H9 (cell line): ENCODE measurements at regions not wholly inside any gene's neighbourhood (a gene's known extent, or its start where the extent isn't known, plus 50 kb on each side); places are given as distances from the start of the nearest gene placed in this dataset.

Experiments
- DNase-seq: peaks from one replicate; pipeline ENCODE4 v3.0.0-alpha.2; 2017
- H2AFZ ChIP-seq: one replicate; pipeline ENCODE4 v1.6.1; 2013; ENCODE audit warnings: mild to moderate bottlenecking, low read length, control low read depth, moderate library complexity
- H2AK5ac ChIP-seq: 2 replicates; pipeline ENCODE4 v1.6.1; 2013; ENCODE audit warnings: low read length, control low read depth, mixed read lengths; ENCODE audit not compliant: insufficient read length
- H2BK120ac ChIP-seq: one replicate; pipeline ENCODE4 v1.6.1; 2013; ENCODE audit warnings: low read depth, mild to moderate bottlenecking, low read length, control low read depth, inconsistent platforms; ENCODE audit not compliant: poor library complexity, severe bottlenecking
- H2BK12ac ChIP-seq: 2 replicates; pipeline ENCODE4 v1.6.1; 2013; ENCODE audit warnings: low read length, control low read depth, mixed read lengths, low read depth; ENCODE audit not compliant: insufficient read length
- H2BK15ac ChIP-seq: 2 replicates; pipeline ENCODE4 v1.6.1; 2013; ENCODE audit warnings: low read depth, low read length, control low read depth
- H2BK20ac ChIP-seq: one replicate; pipeline ENCODE4 v1.6.1; 2013; ENCODE audit warnings: low read depth, mild to moderate bottlenecking, low read length, control low read depth, inconsistent platforms; ENCODE audit not compliant: poor library complexity, severe bottlenecking
- H2BK5ac ChIP-seq: 2 replicates; pipeline ENCODE4 v1.6.1; 2013; ENCODE audit warnings: low read length, control low read depth, mixed read lengths; ENCODE audit not compliant: insufficient read length
- H3K14ac ChIP-seq: 2 replicates; pipeline ENCODE4 v1.6.1; 2013; ENCODE audit warnings: low read length, control low read depth; ENCODE audit not compliant: insufficient read depth
- H3K18ac ChIP-seq: 2 replicates; pipeline ENCODE4 v1.6.1; 2013; ENCODE audit warnings: low read depth, mild to moderate bottlenecking, mixed read lengths, low read length, control low read depth; ENCODE audit not compliant: insufficient read length
- H3K23ac ChIP-seq: 2 replicates; pipeline ENCODE4 v1.6.1; 2013; ENCODE audit warnings: low read length, control low read depth, mixed read lengths, low read depth; ENCODE audit not compliant: insufficient read length
- H3K23me2 ChIP-seq: 2 replicates; pipeline ENCODE4 v1.6.1; 2013; ENCODE audit warnings: low read depth, mild to moderate bottlenecking, mixed read lengths, low read length, control low read depth; ENCODE audit not compliant: insufficient read length, poor library complexity, severe bottlenecking
- H3K27ac ChIP-seq: 2 replicates; pipeline ENCODE4 v1.5.1; 2013; ENCODE audit warnings: low read length, control low read depth, mixed read lengths, low read depth; ENCODE audit not compliant: insufficient read length
- H3K27me3 ChIP-seq: 2 replicates; pipeline ENCODE4 v1.6.1; 2013; ENCODE audit warnings: low read length, control low read depth, inconsistent platforms; ENCODE audit not compliant: insufficient read depth
- H3K4ac ChIP-seq: 2 replicates; pipeline ENCODE4 v1.6.1; 2013; ENCODE audit warnings: low read depth, mild to moderate bottlenecking, control low read depth, inconsistent platforms, low read length, moderate library complexity
- H3K4me1 ChIP-seq: 2 replicates; pipeline ENCODE4 v1.6.1; 2013; ENCODE audit warnings: low read length, control low read depth, inconsistent platforms; ENCODE audit not compliant: insufficient read depth
- H3K4me2 ChIP-seq: 2 replicates; pipeline ENCODE4 v1.6.1; 2013; ENCODE audit warnings: low read length, control low read depth, mixed read lengths; ENCODE audit not compliant: insufficient read length, insufficient read depth
- H3K56ac ChIP-seq: 2 replicates; pipeline ENCODE4 v1.6.1; 2013; ENCODE audit warnings: low read depth, mild to moderate bottlenecking, mixed read lengths, low read length, control low read depth; ENCODE audit not compliant: insufficient read length
- H3K79me1 ChIP-seq: 2 replicates; pipeline ENCODE4 v1.6.1; 2013; ENCODE audit warnings: low read depth, mild to moderate bottlenecking, moderate library complexity, low read length, control low read depth, inconsistent platforms; ENCODE audit not compliant: insufficient read depth, poor library complexity, severe bottlenecking
- H3K79me2 ChIP-seq: 2 replicates; pipeline ENCODE4 v1.6.1; 2013; ENCODE audit warnings: low read length, control low read depth, inconsistent platforms; ENCODE audit not compliant: insufficient read depth
- H3K9ac ChIP-seq: 2 replicates; pipeline ENCODE4 v1.6.1; 2013; ENCODE audit warnings: low read length, control low read depth, mixed read lengths; ENCODE audit not compliant: insufficient read length; ENCODE audit errors: extremely low read depth
- H3K9me3 ChIP-seq: one replicate; pipeline ENCODE4 v1.6.1; 2013; ENCODE audit warnings: low read depth, low read length, inconsistent platforms; ENCODE audit not compliant: control insufficient read depth
- H3T11ph ChIP-seq: one replicate; pipeline ENCODE4 v1.6.1; 2013; ENCODE audit warnings: mild to moderate bottlenecking, low read length, control low read depth, inconsistent platforms
- H4K20me1 ChIP-seq: one replicate; pipeline ENCODE4 v1.6.1; 2013; ENCODE audit not compliant: control insufficient read depth, insufficient read length, insufficient read depth
- H4K5ac ChIP-seq: 2 replicates; pipeline ENCODE4 v1.6.1; 2013; ENCODE audit warnings: low read depth, mild to moderate bottlenecking, mixed read lengths, low read length, control low read depth; ENCODE audit not compliant: insufficient read length
- H4K8ac ChIP-seq: replicated peaks from 2 replicates; pipeline ENCODE4 v1.6.1; 2013; ENCODE audit warnings: low read length, control low read depth, mixed read lengths, low read depth; ENCODE audit not compliant: insufficient read length
- H4K91ac ChIP-seq: 2 replicates; pipeline ENCODE4 v1.6.1; 2013; ENCODE audit warnings: low read depth, mild to moderate bottlenecking, moderate library complexity, mixed read lengths, low read length, control low read depth; ENCODE audit not compliant: insufficient read length
- H3K27ac Mint-ChIP-seq, 3 experiments: 2 replicates in 2 of 3; 3 replicates in 1 of 3; pipeline ENCODE4 v1.8.0; 2020 to 2021; ENCODE audit warnings: mixed read lengths in 3 of 3, mild to moderate bottlenecking in 1 of 3, moderate library complexity in 1 of 3
- H3K27me3 Mint-ChIP-seq: 2 replicates; pipeline ENCODE4 v1.8.0; 2021; ENCODE audit warnings: low read depth, mild to moderate bottlenecking, moderate library complexity, mixed read lengths
- H3K36me3 Mint-ChIP-seq, 3 experiments: 2 replicates in 2 of 3; 3 replicates in 1 of 3; pipeline ENCODE4 v1.8.0; 2020 to 2021; ENCODE audit warnings: low read depth in 3 of 3, mixed read lengths in 3 of 3; ENCODE audit not compliant: insufficient read depth in 1 of 3
- H3K4me1 Mint-ChIP-seq, 2 experiments: 2 replicates each; pipeline ENCODE4 v1.8.0; 2020; ENCODE audit warnings: mixed read lengths in 2 of 2
- H3K4me3 Mint-ChIP-seq, 2 experiments: 2 replicates in 1 of 2; 3 replicates in 1 of 2; pipeline ENCODE4 v1.8.0; 2020 to 2021; ENCODE audit warnings: mild to moderate bottlenecking in 2 of 2, mixed read lengths in 2 of 2, moderate library complexity in 1 of 2
- H3K9me3 Mint-ChIP-seq, 2 experiments: 2 replicates in 1 of 2; 3 replicates in 1 of 2; pipeline ENCODE4 v1.8.0; 2020; ENCODE audit warnings: mild to moderate bottlenecking in 2 of 2, mixed read lengths in 2 of 2, moderate library complexity in 1 of 2
- whole genome bisulfite sequencing: extraction: QIAGEN DNeasy Blood & Tissue Kit; methylation state at CpG from one replicate; pipeline ENCODE4 v1.1.7; 2013; ENCODE audit warnings: missing lambda C conversion rate, low lambda C conversion rate, mixed read lengths; ENCODE audit not compliant: insufficient read length; ENCODE audit errors: extremely low coverage; 5-methylcytosine and 5-hydroxymethylcytosine counted together
- TF ChIP-seq, protein P1 (sequence below): fragments of 200-600 bp; sonication (generic); conservative IDR thresholded peaks from 3 replicates; pipeline ENCODE4 v1.8.0; 2021; ENCODE audit warnings: antibody characterized with exemption, mild to moderate bottlenecking

DNA sequence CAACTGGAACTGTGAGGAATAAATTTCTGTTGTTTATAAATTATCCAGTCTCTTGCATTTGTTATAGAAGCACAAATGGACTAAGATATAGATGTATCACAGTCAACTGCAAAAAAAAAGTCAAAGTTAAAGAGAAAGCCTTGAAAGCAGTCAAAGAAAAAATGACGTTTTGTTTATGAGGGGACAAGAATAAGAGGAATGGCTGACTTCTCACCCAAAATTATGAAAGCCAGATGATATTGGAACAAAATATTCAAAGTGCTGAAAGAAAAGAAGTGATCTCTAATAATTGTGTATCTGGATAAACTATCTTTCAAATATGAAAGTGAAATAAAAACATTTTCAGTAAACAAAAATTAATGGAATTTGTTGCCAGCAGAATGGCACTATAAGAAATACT lies 171.8 kb upstream of the IGF1R start:
- H3K9ac ChIP-seq: no peak overlapping the region
- peaks cover 21 to 28% of the 10 kb centered on the region in 2 experiments for H3K9me3 Mint-ChIP-seq
- H3K27ac ChIP-seq: no peak overlapping the region

More for the DNA sequence above, 171.8 kb upstream of the IGF1R start:
- Histone ChIP-seq H2BK15ac (no peak overlapping the region), H2BK5ac (no peak overlapping the region), H2BK12ac (no peak overlapping the region), H3K27me3 (no peaks in the 10 kb centered on the region), H4K20me1 (no peaks in the 10 kb centered on the region), H3K9me3 (peaks cover 4% of the 10 kb centered on the region), H3K4me1 (no peaks in the 10 kb centered on the region), H2BK120ac (no peak overlapping the region), H2BK20ac (no peak overlapping the region), H3K4me2 (no peak overlapping the region), H4K91ac (no peak overlapping the region), H3K14ac (no peak overlapping the region), H3K79me1 (no peaks in the 10 kb centered on the region), H3K56ac (no peak overlapping the region), H4K5ac (no peak overlapping the region), H3K18ac (no peak overlapping the region), H3K23ac (no peak overlapping the region), H4K8ac (no peak overlapping the region), H2AK5ac (no peak overlapping the region), H3T11ph (no peak overlapping the region), H2AFZ (no peak overlapping the region), H3K79me2 (no peaks in the 10 kb centered on the region), H3K23me2 (no peaks in the 10 kb centered on the region), H3K4ac (no peak overlapping the region)
- H3K27ac Mint-ChIP-seq: no peak overlapping the region
- no peak overlapping the region for H3K4me3 Mint-ChIP-seq
- H3K27me3 Mint-ChIP-seq: no peaks in the 10 kb centered on the region; the same call in 1 of the 2 replicates
- TF ChIP-seq, protein P1, sequence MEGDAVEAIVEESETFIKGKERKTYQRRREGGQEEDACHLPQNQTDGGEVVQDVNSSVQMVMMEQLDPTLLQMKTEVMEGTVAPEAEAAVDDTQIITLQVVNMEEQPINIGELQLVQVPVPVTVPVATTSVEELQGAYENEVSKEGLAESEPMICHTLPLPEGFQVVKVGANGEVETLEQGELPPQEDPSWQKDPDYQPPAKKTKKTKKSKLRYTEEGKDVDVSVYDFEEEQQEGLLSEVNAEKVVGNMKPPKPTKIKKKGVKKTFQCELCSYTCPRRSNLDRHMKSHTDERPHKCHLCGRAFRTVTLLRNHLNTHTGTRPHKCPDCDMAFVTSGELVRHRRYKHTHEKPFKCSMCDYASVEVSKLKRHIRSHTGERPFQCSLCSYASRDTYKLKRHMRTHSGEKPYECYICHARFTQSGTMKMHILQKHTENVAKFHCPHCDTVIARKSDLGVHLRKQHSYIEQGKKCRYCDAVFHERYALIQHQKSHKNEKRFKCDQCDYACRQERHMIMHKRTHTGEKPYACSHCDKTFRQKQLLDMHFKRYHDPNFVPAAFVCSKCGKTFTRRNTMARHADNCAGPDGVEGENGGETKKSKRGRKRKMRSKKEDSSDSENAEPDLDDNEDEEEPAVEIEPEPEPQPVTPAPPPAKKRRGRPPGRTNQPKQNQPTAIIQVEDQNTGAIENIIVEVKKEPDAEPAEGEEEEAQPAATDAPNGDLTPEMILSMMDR: no peak
- H3K36me3 Mint-ChIP-seq: peaks cover 11 to 25% (median 13%) of the 10 kb centered on the region in 3 experiments; a peak in 6 of 7 replicates
- DNase-seq: no peak
- WGBS: no CpG with 5 or more reads among the region's 1 CpG
- no peaks in the 10 kb centered on the region for H3K4me1 Mint-ChIP-seq
